NCI-H748 (cell line): ENCODE measurements at regions not wholly inside any gene's neighbourhood (a gene's known extent, or its start where the extent isn't known, plus 50 kb on each side); places are given as distances from the start of the nearest gene placed in this dataset.

Experiments used
- DNase-seq: peaks from one replicate; lab custom pipeline; 2025; ENCODE audit not compliant: unreplicated experiment; lab: John Stamatoyannopoulos, UW

GRCh38 chr21:35337573-35337972, 288.5 kb upstream of the RUNX1 start:
- DNase-seq: no peak

GRCh38 chr21:35336534-35336933, 287.4 kb upstream of the RUNX1 start:
- DNase-seq: no peak

GRCh38 chr21:35335951-35336446, 286.9 kb upstream of the RUNX1 start:
- no peak for DNase-seq

- no peak for DNase-seq
Measured at GRCh38 chr21:35333831-35334618, 284.9 kb upstream of the RUNX1 start.

- DNase-seq: no peak
Measured at GRCh38 chr21:35332841-35333426, 283.8 kb upstream of the RUNX1 start.

- peak; percentile 23 for DNase-seq
Measured at GRCh38 chr21:35329940-35330660, 281.0 kb upstream of the RUNX1 start.

- peak; percentile 17 for DNase-seq
Measured at GRCh38 chr21:35328856-35329455, 279.9 kb upstream of the RUNX1 start.

GRCh38 chr21:35326677-35327076, 277.6 kb upstream of the RUNX1 start:
- no peak for DNase-seq

GRCh38 chr21:35325953-35326352, 276.9 kb upstream of the RUNX1 start:
- no peak for DNase-seq

- no peak for DNase-seq
Measured at GRCh38 chr21:35324372-35325220, 275.5 kb upstream of the RUNX1 start.

GRCh38 chr21:35323947-35324346, 274.8 kb upstream of the RUNX1 start:
- no peak for DNase-seq

GRCh38 chr21:35321322-35322200, 272.5 kb upstream of the RUNX1 start:
- peak; percentile 28 for DNase-seq

- peak; percentile 3 for DNase-seq
Measured at GRCh38 chr21:35319684-35320283, 270.7 kb upstream of the RUNX1 start.

GRCh38 chr21:35316933-35317332, 267.8 kb upstream of the RUNX1 start:
- DNase-seq: no peak

- no peak for DNase-seq
Measured at GRCh38 chr21:35316456-35316855, 267.4 kb upstream of the RUNX1 start.

GRCh38 chr21:35314857-35315582, 265.9 kb upstream of the RUNX1 start:
- no peak for DNase-seq

GRCh38 chr21:35311985-35312384, 262.9 kb upstream of the RUNX1 start:
- no peak for DNase-seq

GRCh38 chr21:35309316-35309715, 260.2 kb upstream of the RUNX1 start:
- DNase-seq: no peak

- no peak for DNase-seq
Measured at GRCh38 chr21:35303085-35303484, 254.0 kb upstream of the RUNX1 start.
